ENCODE measurements at regions not wholly inside any gene's neighbourhood (a gene's known extent, or its start where the extent isn't known, plus 50 kb on each side); places are given as distances from the start of the nearest gene placed in this dataset.
"Not testable (repeated sequence)": the region's sequence is repeated elsewhere in the genome, so short reads cannot be mapped to it uniquely, and the experiment has no call there.

DNA sequence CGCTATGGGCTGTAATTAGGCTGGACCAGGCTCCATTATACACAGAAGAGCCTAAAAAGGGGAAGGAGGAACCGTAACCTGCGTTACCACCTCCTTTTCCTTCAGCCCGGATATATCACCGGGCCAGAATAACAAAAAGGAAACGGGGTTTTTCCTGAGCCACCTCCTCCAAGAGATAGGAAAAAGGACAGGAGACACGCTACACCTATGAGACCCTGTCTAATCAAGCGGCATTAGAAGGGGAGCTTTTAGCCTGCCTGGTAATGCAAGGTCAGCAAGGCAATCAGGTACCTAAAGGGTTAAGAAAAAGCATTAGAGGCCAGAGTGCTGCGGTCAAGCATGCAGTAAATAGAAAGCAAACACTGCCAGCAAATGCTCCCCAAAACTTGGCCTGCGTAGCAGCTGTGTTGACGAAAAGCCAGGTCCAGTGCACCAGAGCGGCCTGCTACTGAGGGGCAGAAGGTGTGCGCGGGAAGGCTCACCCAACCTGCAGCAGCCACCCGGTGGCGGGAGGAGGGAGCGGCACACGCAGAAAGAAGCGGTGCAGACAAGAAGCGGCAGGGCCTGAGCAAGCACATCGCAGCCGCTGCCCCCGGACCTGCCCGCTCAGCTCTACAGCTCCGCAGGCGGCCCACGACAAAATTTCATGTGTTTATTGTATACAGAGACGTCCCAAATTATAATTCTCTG, 1466.1 kb downstream of the UQCRFS1 start:
- DNase-seq, result no peak

DNA sequence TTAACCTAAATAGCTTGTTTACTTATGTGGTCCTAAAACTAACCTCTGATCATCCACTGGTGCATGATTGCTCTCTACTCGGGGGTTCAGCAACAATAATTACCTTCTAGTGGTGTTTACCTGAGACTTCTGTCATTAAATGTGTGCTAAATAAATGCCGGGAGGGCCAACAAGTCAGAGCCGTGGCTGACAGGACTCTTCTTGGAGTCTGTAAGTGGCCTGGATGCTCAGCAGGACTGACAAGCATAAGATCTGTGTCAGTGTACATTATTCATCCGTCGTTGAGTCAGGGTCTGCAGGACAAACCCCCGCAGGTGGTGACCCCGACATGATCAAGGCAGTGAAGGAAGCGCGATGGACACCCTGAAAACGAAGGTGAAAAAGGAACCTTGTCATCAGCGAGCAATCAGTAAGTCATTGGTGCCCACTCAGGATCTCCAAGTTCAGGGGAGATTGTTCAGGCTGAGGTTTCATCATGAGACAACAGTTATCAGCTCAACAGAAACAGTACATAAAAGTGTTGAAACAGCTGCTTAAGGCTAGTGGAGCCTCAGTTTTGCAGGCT, 1466.9 kb downstream of the UQCRFS1 start:
- no peak for DNase-seq

DNA sequence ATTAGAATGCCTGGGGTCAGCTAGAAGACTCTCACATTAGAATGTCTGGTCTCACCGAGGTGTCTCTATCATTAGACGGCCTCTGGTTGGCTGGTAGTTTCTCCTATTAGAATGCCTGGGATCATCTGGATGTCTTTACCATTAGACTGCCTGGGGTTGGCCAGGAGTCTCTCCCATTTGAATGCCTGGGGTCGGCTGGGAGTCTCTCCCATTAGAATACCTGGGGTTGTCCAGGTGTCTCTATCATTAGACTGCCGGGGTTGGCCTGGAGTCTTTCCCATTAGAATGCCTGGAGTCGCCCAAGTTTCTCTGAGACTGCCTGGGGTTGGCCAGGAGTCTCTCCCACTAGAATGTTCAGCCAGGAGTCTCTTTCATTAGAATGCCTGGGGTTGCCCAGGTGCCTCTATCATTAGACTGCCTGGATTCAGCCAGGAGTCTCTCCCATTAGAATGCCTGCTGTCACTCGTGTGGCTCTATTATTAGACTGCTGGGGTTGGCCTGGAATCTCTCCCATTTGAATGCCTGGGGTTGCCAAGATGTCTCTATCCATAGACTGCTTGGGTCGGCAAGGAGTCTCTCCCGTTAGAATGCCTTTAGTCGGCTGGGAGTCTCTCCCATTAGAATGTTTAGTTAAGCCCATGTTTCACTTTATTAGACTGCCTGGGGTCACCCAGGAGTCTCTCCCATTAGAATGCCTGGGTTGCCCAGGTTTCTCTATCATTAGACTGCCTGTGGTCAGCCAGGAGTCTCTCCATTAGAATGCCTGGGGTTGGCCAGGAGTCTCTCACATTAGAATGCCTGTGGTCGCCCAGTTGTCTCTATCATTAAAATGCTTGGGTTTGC, 1467.8 kb downstream of the UQCRFS1 start:
- no peak for DNase-seq

DNA sequence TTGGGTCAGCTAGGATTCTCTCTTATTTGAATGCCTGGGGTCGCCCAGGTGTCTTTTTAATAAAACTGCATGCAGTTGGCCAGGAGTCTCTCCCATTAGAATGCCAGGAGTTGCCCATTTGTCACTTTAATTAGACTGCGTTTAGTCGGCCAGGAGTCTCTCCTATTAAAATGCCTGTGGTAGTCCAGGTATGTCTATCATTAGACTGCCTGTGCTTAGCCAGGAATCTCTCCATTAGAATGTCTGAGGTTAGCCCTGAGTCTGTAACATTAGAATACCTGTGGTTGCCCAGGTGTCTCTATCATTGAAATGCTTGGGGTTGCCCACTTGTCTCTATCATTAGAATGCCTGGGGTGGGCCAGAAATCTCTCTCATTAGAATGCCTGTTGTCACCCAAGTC, 1470.9 kb downstream of the UQCRFS1 start:
- DNase-seq, result no peak

DNA sequence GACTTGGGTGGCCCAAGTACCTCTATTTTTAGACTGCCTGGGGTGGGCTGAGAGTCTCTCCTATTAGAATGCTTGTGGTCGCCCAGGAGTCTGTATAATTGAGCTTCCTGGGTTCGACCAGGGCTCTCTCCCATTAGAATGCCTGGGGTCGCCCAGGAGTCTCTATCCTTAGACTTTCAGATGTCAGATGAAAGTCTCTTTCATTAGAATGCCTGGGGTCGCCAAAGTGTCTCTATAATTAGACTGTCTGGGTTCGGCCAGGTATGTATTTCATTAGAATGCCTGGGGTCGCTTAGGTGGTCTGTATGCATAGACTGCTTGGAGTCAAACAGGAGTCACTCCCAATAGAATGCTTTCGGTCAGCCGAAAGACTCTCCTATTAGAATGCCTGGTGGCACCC, 1471.7 kb downstream of the UQCRFS1 start:
- no peak for DNase-seq

DNA sequence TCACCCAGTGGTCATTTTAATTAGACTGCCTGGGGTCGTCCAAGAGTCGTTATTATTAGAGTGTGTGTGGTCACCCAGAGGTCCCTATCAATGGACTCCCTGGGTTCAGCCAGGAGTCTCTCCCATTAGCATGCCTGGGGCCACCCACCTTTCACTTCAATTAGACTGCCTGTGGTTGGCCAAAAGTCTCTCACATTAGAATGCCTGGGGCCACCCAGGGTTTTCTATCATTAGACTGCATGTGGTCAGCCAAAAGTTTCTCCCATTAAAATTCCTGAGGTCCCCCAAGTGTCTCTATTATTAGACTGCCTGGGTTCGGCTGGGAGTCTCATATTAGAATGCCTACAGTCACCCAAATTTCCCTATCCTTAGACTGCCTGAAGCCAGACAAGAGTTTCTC, 1472.6 kb downstream of the UQCRFS1 start:
- DNase-seq, result no peak

DNA sequence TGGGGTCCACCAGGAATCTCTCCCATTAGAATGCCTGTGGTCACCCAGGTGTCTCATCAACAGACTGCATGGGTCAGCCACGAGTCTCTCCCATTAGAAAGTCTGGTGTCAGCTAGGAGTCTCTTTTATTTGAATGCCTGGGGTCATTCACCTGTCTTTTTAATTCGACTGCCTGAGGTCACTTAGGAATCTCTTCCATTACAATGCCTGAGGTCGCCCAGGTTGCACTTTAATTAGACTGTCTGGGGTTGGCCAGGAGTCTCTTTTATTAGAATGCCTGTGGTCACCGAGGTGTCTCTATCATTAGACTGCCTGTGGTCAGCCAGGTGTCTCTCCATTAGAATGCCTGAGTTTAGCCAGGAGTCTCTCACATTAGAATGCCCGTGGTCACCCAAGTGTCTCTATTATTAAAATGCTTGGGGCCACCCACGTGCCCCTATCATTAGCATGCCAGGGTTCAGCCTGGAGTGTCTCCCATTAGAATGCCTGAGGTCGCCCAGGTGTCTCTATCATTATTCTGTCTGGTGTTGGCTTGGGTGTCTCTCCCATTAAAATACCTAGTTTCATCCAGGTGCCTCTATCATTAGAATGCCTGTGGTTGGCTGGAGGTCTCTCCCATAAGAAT, 1474.3 kb downstream of the UQCRFS1 start:
- no peak for DNase-seq

DNA sequence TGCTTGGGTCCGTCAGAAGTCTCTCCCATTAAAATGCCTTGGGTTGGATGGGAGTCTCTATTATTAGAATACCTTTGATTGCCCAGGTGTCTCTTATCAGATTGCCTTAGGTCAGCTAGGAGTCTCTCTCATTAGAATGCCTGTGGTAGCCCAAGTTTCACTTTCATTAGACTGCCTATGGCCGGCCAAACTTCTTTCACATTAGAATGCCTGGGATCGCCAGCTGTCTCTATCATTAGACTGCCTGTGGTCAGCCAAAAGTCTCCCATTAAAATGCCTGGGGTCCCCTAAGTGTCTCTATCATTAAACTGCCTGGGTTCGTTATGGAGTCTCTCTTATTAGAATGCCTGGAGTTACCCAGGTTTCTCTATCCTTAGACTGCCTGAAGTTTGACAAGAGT, 1476.7 kb downstream of the UQCRFS1 start:
- no peak for DNase-seq

DNA sequence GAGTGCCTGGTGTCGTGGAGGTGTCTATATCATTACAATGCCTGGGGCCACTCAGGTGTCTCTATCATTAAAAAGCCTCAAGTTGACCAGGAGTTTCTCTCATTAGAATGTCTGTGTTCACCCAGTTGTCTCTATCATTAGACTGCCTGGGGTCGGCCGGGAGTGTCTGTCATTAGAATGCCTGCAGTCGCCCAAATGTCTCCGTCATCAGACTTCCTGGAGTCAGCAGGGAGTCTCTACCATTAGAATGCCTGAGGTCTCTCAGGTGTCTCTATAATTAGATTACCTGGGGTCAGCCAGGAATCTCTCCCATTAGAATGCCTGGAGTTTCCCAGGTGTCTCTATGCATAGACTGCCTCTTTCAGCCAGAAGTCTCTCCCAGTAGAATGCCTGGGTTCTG, 1477.6 kb downstream of the UQCRFS1 start:
- DNase-seq, result no peak

DNA sequence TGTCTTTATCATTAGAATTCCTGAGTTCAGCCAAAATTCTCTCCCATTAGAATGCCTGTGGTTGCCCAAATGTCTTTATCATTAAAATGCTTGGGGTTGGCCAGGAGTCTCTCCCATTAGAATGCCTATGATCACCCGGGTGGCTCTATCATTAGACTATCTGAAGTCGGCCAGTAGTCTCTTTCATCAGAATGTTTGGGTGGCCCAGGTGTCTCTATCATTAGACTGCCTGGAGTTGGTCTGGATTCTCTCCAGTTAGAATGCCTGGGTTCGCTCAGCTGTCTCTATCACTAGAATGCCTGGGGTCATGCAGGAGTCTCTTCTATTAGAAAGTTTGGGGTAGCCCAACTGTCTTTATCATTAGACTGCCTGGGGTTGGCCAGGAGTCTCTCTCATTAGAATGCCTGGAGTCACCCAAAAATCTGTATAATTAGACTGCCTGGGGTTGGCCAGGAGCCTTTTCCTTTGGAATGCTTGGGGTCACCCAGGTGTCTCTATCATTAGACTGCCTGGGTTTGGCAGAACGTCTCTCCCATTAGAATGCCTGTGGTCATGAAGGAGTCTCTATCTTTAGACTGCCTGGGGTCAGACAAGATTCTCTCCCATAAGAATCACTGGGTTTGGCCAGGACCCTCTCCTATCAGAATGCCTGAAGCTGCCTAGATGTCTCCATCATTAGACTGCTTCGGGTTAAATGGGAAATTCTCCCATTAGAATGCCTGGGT, 1478.3 kb downstream of the UQCRFS1 start:
- no peak for DNase-seq

DNA sequence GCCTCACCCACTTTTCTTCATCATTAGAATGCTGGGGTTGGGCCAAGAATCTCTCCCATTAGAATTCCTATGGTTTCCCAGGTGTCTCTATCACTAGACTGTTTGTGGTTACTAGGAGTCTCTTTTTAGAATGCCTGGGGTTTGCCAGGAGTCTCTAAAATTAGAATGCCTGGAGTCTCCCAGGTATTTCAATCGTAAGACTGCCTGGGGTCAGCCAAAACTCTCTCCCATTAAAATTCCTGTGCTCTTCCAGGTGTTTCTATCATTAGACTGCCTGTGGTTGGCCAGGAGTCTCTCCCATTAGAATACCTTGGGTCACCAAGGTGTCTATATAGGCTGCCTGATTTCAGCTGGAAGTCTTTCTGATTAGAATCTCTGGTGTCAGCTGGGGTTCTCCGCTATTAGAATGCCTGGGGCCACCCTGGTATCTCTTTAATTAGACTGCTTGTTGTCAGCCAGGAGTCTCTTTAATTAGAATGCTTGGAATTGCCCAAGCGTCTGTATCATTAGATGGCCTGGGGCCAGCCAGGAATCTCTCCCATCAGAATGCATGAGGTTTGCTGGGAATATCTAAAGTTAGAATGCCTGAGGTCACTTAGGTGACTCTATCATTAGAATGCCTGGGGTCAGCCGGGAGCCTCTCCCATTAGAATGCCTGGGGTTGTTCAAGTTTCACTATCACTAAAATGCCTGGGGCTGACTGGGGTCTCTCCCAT, 1479.2 kb downstream of the UQCRFS1 start:
- no peak for DNase-seq

DNA sequence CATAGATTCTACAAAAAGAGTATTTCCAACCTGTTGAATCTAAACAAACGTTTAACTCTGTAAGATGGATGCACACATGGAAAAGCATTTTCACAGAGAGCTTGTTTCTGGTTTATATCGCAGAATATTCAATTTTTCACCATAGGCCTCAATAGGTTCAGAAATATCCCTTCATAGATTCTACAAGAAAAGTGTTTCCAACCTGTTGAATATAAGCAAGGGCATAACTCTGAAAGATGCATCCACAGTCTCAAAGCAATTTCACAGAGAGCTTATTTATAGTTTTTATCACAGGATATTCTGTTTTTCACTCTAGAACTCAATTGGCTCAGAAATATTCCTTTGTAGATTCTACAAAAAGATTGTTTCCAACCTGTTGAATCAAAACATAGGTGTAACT, 1483.6 kb downstream of the UQCRFS1 start:
- DNase-seq, result no peak

DNA sequence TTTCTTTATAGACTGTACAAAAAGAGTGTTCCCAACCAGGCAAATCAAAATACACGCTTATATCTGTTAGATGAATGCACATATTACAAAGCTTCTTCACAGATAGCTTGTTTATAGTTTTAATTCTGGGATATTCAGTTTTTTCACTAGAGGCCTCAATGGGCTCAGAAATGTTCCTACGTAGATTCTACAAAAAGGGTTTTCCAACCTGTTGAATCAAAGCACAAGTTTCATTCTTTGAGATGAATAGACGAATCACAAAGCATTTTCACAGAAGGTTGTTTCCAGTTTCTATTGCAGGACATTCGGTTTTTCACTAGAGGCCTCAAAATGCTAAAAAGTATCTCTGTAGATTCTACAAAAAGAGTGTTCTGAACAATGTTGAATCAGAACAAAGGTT, 1490.3 kb downstream of the UQCRFS1 start:
- DNase-seq, result no peak

DNA sequence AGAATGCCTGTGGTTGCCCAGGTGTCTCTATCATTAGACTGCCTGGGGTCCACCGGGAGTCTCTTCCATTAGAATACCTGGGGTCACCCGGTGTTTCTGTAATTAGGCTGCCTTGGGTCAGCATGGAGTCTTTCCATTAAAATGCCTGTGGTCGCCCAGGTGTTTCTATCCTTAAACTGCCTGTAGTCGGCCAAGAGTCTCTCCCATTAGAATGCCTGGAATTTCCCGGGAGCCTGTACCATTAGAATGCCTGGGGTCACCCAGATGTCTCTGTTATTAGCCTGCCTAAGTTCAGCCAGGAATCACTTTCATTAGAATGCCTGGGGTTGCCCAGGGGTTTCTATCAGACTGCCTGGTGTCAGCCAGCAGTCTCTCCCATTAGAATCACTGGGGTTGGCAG, 1492.8 kb downstream of the UQCRFS1 start:
- DNase-seq, result no peak

DNA sequence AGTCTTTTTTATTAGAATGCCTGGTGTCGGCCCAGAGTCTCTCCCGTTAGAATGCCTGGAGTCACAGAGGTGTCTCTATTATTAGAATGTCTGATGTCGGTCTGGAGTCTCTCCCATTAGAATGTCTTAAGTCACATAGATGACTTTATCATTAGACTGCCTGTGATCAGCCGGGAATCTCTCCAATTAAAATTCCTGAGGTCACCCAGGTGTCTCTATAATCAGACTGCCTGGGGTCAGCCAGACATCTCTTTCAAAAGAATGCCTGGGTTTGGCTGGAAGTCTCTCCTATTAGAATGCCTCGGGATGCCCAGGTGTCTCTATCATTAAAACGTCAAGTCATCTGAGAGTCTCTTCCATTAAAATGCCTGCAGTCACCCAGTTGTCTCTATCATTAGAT, 1493.9 kb downstream of the UQCRFS1 start:
- DNase-seq, result no peak

DNA sequence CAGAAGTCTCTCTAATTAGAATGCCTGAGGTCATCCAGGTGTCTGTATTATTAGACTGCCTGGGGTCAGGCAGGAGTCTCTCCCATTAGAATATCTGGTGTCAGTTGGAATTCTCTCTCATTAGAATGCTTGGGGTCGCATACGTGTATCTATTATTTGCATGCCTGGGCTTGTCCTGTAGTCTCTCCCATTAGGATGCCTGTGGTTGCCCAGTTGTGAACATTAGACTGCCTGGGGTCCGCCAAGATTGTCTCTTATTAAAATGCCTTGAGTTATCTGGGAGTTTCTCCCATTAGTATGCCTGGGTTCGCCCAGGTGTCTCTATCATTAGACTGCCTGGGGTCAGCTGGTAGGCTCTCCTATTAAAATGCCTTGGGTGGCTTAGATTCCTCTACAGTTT, 1494.7 kb downstream of the UQCRFS1 start:
- DNase-seq, result no peak

DNA sequence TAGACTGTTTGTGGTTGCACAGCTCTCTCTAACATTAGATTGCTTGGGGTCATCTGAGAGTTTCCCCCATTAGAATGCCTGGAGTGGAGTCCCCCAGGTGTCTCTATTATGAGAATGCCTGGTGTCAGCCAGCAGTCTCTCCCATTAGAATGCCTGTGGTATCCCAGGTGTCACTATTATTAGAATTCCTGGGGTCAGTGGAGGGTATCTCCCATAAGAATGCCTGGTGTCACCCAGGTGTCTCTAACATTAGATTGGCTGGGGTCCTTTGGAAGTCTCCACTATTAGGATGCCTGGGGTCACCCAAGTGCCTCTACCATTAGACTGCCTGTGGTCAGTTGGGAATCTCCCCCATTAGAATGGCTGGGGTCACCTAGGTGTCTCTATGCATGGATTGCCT, 1495.1 kb downstream of the UQCRFS1 start:
- no peak for DNase-seq

DNA sequence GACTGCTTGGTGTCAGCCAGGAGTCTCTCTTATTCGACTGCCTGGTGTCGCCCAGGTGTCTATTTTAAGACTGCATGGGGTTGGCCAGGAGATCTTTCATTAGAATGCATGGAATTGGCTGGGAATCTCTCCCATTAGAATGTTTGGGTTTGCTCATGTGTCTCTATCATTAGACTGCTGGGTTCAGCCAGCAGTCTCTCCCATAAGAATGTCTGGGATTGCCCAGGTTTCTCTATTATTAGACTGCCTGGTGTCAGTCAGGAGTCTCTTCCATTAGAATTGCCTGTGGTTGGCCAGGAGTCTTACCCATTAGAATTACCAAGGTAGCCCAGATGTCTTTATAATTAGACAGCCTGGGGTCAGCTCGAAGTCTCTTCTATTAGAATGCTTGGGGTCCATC, 1496.0 kb downstream of the UQCRFS1 start:
- no peak for DNase-seq

DNA sequence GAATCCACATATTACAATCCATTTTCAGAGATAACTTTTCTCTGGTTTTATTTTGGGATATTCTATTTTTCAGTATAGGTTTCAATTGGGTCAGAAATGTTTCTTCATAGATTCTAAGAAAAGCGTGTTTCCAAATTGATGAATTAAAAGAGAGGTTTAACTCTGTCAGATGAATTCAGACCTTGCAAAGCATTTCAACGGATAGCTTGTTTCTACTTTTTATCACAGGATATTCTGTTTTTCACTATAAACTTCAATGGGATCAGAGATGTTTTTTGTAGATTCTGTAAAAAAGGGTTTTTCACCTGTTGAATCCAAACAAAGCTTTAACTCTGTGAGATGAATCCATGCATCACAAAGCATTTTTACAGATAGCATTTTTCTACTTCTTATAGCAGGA, 1498.1 kb downstream of the UQCRFS1 start:
- DNase-seq, result no peak

DNA sequence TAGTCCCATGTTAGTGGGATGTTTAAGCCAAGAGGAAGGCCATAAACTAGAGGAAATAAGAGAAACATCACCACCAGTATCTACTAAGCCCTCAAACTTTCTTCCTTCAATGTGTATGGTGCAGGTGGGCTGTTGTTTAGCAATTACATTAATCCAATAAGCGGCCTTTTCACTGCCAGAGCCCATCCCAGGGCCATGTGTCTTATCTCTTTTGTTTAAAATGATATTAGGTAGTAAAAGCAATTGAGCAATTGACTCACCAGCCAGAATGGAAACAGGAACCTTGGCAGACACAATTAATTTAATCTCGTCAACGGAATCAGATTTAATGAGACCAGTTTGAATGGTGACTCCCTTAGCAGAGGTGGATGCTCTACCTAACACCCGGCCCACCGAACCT, 1503.5 kb downstream of the UQCRFS1 start:
- DNase-seq, result no peak

DNA sequence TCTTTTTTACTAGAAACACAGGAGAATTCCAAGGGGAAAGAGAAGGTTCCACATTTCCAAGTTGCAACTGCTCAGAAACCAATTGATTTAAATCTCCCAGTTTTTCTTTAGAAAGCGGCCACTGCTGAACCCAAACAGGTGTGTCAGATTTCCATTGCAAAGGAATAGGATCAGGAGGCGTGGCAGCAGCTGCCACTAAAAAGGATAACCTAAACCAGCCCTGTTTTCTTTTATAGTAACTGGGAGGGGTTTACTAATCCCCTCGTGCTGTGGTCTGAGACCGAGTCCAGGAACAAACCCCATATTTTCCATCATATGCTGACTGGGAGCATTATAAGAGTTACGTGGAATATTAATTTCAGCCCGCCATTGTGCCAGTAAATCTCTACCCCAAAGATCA, 1504.0 kb downstream of the UQCRFS1 start:
- DNase-seq, result not testable (repeated sequence)

DNA sequence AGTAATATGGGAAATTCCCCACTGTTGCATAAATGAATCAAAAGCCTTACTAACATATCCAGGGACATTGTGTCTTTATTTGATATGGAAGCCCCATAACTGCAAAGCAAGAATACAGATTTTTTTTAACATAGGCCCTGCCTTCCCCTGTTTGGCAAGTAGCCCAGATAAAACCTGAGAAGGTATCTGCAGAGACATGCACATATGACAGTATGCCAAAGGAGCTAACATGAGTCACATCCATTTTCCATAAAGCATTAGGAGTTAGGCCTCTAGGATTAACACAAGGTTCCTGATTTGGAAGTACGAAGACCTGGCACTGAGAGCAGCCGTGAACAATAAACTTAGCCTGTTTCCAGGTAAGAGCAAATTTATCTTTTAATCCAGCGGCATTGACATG, 1505.9 kb downstream of the UQCRFS1 start:
- DNase-seq, result not testable (repeated sequence)

Measured in NCI-H2081 (cell line).